Right atrium auricular region (tissue), 2 donors: ENCODE measurements at regions not wholly inside any gene's neighbourhood (a gene's known extent, or its start where the extent isn't known, plus 50 kb on each side); places are given as distances from the start of the nearest gene placed in this dataset.

Experiments used
- DNase-seq: peaks from one replicate; pipeline ENCODE4 v3.0.0-alpha.2; 2019; ENCODE audit warnings: low spot score
- H3K27ac ChIP-seq, 2 donors: fragments of 200-600 bp; sonication (generic); 1 replicate in 1 of 2; 2 replicates in 1 of 2; pipeline ENCODE4 v1.5.1; 2016 to 2019
- H3K27me3 ChIP-seq, 2 donors: fragments of 200-600 bp; sonication (generic); one replicate each; pipeline versions ENCODE4 v1.5.1 to v1.6.0; 2017 to 2019
- H3K36me3 ChIP-seq: fragments of 200-600 bp; sonication (generic); one replicate; pipeline ENCODE4 v1.5.1; 2016
- H3K4me1 ChIP-seq, 2 donors: fragments of 200-600 bp; sonication (generic); one replicate each; pipeline versions ENCODE4 v1.5.1 to v1.6.0; 2017 to 2019
- H3K4me3 ChIP-seq, 2 donors: fragments of 200-600 bp; sonication (generic); 1 replicate in 1 of 2; 2 replicates in 1 of 2; pipeline ENCODE4 v1.5.1; 2017 to 2019; ENCODE audit warnings: mild to moderate bottlenecking in 1 of 2, moderate library complexity in 1 of 2
- H3K9me3 ChIP-seq, 2 donors: fragments of 200-600 bp; sonication (generic); one replicate each; pipeline ENCODE4 v1.5.1; 2019
- CTCF ChIP-seq, 2 donors: fragments of 200-600 bp; sonication (generic); IDR thresholded peaks; one replicate each; pipeline ENCODE4 v1.5.1; 2019; ENCODE audit warnings: antibody characterized with exemption in 2 of 2

- Histone ChIP-seq H3K9me3 (no peaks in the 10 kb centered on the region), H3K27ac (no peak overlapping the region), H3K4me3 (no peak overlapping the region), H3K27me3 (no peaks in the 10 kb centered on the region), H3K4me1 (no peaks in the 10 kb centered on the region), H3K36me3 (no peaks in the 10 kb centered on the region)
- no peak for TF ChIP-seq CTCF (IDR thresholded peaks at IDR 0.05)
- DNase-seq = no peak
Observed at GRCh38 chr18:29028560-29028959, 851.6 kb upstream of the CDH2 start.

- no peaks in the 10 kb centered on the region for H3K9me3 ChIP-seq
- no peak overlapping the region for H3K4me3 ChIP-seq
- H3K4me1 ChIP-seq = no peaks in the 10 kb centered on the region
- DNase-seq = no peak
- H3K27ac ChIP-seq = no peak overlapping the region
- H3K27me3 ChIP-seq = no peaks in the 10 kb centered on the region
- H3K36me3 ChIP-seq = no peaks in the 10 kb centered on the region
- no peak for TF ChIP-seq CTCF (IDR thresholded peaks at IDR 0.05)
Observed at GRCh38 chr18:29018976-29019375, 842.0 kb upstream of the CDH2 start.

- H3K4me1 ChIP-seq = no peaks in the 10 kb centered on the region
- TF ChIP-seq CTCF (IDR thresholded peaks at IDR 0.05) = no peak
- H3K4me3 ChIP-seq = no peak overlapping the region
- no peaks in the 10 kb centered on the region for H3K36me3 ChIP-seq
- no peak overlapping the region for H3K27ac ChIP-seq
- no peak for DNase-seq
- no peaks in the 10 kb centered on the region for H3K9me3 ChIP-seq
- no peaks in the 10 kb centered on the region for H3K27me3 ChIP-seq
Observed at GRCh38 chr18:29012883-29013465, 836.0 kb upstream of the CDH2 start.

GRCh38 chr18:29012364-29012763 lies 835.4 kb upstream of the CDH2 start:
- Histone ChIP-seq H3K36me3 (no peaks in the 10 kb centered on the region), H3K27me3 (no peaks in the 10 kb centered on the region), H3K4me1 (no peaks in the 10 kb centered on the region), H3K27ac (no peak overlapping the region), H3K4me3 (no peak overlapping the region), H3K9me3 (no peaks in the 10 kb centered on the region)
- TF ChIP-seq CTCF (IDR thresholded peaks at IDR 0.05) = no peak
- no peak for DNase-seq

- Histone ChIP-seq H3K36me3 (no peaks in the 10 kb centered on the region), H3K27ac (no peak overlapping the region), H3K27me3 (no peaks in the 10 kb centered on the region), H3K4me1 (no peaks in the 10 kb centered on the region), H3K4me3 (no peak overlapping the region), H3K9me3 (no peaks in the 10 kb centered on the region)
- no peak for DNase-seq
- no peak for TF ChIP-seq CTCF (IDR thresholded peaks at IDR 0.05)
Observed at GRCh38 chr18:29009250-29009803, 832.4 kb upstream of the CDH2 start.

- no peak for TF ChIP-seq CTCF (IDR thresholded peaks at IDR 0.05)
- DNase-seq = no peak
- no peak overlapping the region for H3K4me3 ChIP-seq
- no peaks in the 10 kb centered on the region for H3K27me3 ChIP-seq
- H3K36me3 ChIP-seq = no peaks in the 10 kb centered on the region
- H3K27ac ChIP-seq = no peak overlapping the region
- H3K4me1 ChIP-seq = no peaks in the 10 kb centered on the region
- no peaks in the 10 kb centered on the region for H3K9me3 ChIP-seq
Observed at GRCh38 chr18:29008809-29009208, 831.9 kb upstream of the CDH2 start.
